GM20431 (cell line): ENCODE measurements at regions not wholly inside any gene's neighbourhood (a gene's known extent, or its start where the extent isn't known, plus 50 kb on each side); places are given as distances from the start of the nearest gene placed in this dataset.

ENCODE experiments used
- in situ Hi-C: fragments of 300-500 bp; cut with MseI, MboI; formaldehyde crosslinking; loops from one replicate; pipeline ENCODE4 v1.15.0; 2020; ENCODE audit warnings: low sequenced_read_pairs; ENCODE audit not compliant: unreplicated experiment

DNA sequence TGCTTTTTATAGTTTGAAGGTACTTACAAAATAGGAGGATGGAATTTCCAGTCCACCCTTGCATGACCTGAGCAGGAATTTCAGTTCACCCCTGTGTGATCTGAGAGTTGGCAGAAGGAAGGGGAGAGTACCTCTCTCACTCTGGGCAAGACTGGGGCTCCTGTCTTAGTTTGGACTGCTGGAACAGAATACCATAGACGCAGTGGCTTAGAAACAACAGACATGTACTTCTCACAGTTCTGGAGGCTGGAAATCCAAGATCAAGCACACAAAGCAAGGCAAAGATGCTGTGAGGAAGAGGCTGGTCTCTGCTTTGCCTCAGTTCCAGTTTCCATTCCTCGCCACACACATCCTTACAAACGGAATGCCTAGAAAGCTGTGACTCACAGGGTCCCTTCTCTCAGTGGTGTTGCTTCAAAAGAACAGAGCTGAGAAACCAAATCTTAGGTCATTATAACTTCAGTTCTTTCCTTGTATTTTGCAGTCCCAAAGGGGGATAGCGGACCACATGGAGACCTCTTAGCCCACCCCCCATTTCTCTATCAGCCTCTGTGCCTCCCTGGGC lies 108.8 kb upstream of the HAAO start:
- in situ Hi-C loops: no loop called here

GRCh38 chr2:42900289-42900891 lies 108.0 kb upstream of the HAAO start:
- in situ Hi-C loops: no loop called here

DNA sequence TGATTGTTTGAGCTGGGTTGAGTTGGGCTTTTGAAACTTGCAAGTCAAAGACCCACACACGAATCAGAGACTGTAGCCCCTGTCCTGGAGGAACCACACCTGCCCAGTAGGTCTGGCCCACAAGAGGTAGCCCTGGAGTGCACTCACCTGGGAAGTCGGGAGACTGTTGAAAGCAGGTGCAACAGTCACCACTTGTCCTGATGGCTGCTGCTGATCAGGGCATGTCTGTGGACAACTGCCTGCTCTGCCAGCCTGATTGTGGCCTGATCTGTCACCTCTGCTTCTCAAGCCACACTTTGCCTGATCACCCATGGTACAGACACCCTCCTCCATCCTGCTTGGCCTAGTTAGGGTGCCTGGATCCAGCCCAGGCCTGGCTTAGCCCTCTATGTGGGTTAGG lies 105.0 kb upstream of the HAAO start:
- in situ Hi-C loops: no loop called here

DNA sequence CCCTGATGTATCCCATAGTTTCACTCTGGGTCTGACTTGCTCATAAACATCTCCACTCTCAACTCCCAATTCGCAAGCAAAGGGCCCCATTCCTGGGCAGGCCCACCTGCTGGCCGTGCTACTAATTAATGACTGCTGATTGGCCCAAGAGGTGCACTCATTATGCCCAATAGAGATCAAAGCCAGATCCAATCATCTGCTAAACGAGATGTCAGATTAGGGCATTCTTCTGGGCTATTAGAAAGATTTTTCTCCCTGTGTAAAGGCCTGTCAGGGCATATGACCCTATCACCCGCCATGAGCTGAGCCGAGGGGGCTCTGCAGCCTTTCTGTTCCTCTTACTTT lies 103.4 kb upstream of the HAAO start:
- in situ Hi-C loops: no loop called here

GRCh38 chr2:42895134-42895790 lies 102.9 kb upstream of the HAAO start:
- in situ Hi-C loops: no loop called here

DNA sequence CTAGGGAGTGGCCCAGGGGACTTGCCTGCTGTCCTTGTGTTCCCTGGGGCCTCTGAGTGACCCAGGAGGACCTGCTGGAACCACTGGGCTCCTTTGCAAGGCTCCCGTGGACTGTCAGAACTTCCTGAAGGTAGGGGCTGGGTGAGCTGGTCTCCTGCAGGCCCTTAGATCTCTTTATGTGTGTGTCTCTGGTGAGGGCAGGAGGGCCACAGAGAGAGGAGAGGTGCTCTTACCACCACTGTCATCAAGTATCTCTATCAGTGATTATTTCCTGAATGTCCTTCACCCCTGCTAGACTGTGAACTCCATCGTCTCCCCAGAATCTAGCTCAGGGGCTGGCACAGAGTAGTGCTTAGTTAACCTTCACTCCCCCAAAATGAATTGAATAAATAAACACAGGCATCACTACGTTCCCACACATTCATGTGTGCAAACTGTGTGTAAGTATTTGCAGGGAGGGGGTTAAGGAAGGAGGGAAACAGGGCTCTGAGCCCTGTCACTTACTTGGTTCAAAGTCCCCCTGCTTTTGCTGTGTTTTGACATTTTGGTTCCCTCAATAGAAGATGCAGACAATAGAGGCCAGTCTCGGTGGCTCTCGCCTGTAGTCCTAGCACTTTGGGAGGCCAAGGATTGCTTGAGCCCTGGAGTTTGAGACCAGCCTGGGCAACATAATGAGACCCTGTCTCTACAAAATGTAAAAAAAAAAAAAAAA lies 100.8 kb upstream of the HAAO start:
- in situ Hi-C loops: no loop called here

GRCh38 chr2:42890791-42891355 lies 98.5 kb upstream of the HAAO start:
- in situ Hi-C loops: no loop called here

DNA sequence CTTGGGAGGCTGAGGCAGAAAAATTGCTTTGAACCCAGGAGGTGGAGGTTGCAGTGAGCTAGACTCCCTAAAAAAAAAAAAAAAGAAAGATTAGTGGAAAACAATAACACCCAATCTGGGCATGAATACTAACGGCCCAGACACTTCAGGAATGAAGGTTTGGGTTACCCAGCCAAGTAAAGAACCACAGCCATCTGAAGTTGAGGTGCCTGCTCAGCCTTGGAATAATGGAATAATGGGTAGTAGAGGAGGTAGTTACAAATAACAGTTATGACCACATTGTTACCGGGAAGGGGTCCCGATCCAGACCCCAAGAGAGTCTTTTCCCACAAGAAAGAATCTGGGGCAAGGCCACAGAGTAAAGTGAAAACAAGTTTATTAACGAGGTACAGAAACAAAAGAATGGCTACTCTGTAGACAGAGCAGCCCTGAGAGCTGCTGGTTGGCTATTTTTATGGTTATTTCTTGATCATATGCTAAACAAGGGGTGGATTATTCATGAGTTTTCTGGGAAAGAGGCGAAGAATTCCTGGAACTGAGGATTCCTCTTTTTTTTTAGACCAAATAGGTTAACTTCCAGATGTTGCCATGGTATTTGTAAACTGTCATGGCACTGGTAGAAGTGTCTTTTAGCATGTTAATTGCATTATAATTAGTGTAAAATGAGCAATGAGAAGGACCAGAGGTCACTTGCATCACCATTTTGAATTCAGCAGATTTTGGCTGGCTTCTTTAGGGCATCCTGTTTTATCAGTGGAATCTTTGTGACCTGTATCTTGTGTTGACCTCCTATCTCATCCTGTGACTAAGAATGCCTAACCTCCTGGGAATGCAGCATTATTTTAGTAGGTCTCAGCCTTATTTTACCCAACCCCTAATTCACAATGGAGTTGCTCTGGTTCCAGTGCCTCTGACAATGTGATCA lies 96.2 kb upstream of the HAAO start:
- in situ Hi-C loops: no loop called here

DNA sequence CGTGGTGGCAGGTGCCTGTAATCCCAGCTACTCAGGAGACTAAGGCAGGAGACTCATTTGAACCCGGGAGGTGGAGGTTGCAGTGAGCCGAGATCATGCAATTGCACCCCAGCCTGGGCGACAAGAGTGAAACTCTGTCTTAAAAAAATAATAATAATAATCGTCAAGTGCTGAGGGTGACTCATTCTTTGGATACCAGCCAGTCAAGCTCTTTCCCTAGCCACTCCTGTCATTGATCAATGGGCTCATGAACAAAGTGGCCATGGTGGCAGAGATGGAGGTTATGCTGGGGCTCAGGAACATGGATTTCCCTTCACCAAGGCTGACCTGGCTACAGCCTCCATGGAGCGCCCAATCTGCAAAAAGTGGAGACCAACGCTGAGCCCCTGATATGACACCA lies 94.5 kb upstream of the HAAO start:
- in situ Hi-C loops: no loop called here

- in situ Hi-C loops: no loop called here
Measured at GRCh38 chr2:42882756-42883155, 90.4 kb upstream of the HAAO start.

GRCh38 chr2:42881732-42882131 lies 89.3 kb upstream of the HAAO start:
- in situ Hi-C loops: no loop called here

GRCh38 chr2:42880738-42881690 lies 88.6 kb upstream of the HAAO start:
- in situ Hi-C loops: no loop called here

GRCh38 chr2:42879913-42880737 lies 87.7 kb upstream of the HAAO start:
- in situ Hi-C loops: no loop called here

DNA sequence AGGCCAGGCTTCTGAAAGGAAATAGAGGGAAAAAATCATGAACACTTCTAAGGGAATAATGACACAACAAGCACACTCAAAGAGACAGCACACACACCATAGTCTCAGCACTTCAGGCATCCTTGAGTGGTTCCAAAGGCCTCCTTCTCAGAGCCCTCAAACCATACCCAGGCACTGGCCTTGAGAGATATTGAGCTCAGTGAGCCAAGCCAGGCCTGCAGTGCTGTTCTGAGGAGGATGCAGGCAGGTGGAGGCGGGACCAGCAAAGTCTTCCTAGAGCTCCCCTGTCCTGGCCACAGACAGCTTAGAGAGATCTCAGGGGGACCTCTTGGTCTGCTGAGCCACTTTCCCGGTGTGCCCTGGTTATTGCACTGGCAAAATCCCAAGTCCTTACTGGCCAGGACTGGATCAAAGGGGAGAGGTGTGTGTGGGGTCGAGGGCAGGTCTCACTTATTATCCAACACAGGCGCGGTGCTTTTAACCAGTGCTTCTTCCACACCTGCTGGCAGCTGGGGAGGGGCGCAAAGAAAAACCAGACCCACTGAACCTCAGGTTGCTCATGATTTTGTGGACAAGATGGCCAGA lies 86.8 kb upstream of the HAAO start:
- in situ Hi-C loops: no loop called here

GRCh38 chr2:42878581-42878980 lies 86.2 kb upstream of the HAAO start:
- in situ Hi-C loops: no loop called here

GRCh38 chr2:42877936-42878335 lies 85.6 kb upstream of the HAAO start:
- in situ Hi-C loops: no loop called here

GRCh38 chr2:42877511-42877910 lies 85.1 kb upstream of the HAAO start:
- in situ Hi-C loops: no loop called here

DNA sequence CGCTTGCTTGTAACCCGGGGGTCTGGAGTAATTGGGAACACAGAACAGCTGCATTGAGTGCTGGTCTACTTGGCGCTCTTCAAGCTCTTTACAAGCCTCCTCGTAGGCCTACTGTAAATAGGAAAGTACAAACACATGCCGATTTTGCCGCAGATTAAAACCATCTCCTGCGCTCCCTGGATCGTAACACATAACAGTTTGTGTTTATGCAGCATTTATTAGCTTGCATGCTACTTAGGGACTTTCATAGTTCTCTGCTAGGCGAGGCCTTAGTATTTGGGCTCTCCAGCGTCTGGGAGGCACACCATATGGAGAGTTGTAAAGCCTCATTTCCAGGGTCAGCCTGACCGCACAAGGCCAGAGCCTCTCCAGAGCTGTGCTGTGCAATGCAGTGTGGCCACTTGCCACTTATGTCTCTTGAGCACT lies 84.0 kb upstream of the HAAO start:
- in situ Hi-C loops: no loop called here
